ENCODE measurements at regions not wholly inside any gene's neighbourhood (a gene's known extent, or its start where the extent isn't known, plus 50 kb on each side); places are given as distances from the start of the nearest gene placed in this dataset.

GRCh38 chr17:56000411-56000810 is 152.9 kb upstream of the ANKFN1 start:
- TF ChIP-seq CTCF (IDR thresholded peaks at IDR 0.05) (no peak), POLR2AphosphoS5 (IDR thresholded peaks at IDR 0.05) (no peak), EP300 (IDR thresholded peaks at IDR 0.05) (no peak), POLR2A (IDR thresholded peaks at IDR 0.05) (no peak)
